Smooth muscle cell (in vitro differentiated cells): ENCODE measurements at regions not wholly inside any gene's neighbourhood (a gene's known extent, or its start where the extent isn't known, plus 50 kb on each side); places are given as distances from the start of the nearest gene placed in this dataset.

Experiments used
- DNase-seq: peaks from one replicate; lab custom pipeline; 2025; ENCODE audit not compliant: unreplicated experiment; lab: John Stamatoyannopoulos, UW
- H2AFZ ChIP-seq: fragments of 200-600 bp; sonication (generic); 2 replicates; pipeline ENCODE4 v1.6.0; 2016; ENCODE audit warnings: antibody characterized with exemption, low read depth, mild to moderate bottlenecking
- H3F3A ChIP-seq: fragments of 200-600 bp; sonication (generic); 2 replicates; pipeline ENCODE4 v1.6.0; 2017; ENCODE audit warnings: antibody characterized with exemption, low read depth
- H3K27ac ChIP-seq: fragments of 200-600 bp; sonication (generic); 2 replicates; pipeline ENCODE4 v1.5.1; 2016; ENCODE audit warnings: low read depth, mild to moderate bottlenecking
- H3K27me3 ChIP-seq: fragments of 200-600 bp; sonication (generic); 2 replicates; pipeline ENCODE4 v1.6.1; 2016; ENCODE audit warnings: low read depth, mild to moderate bottlenecking
- H3K36me3 ChIP-seq: fragments of 200-600 bp; sonication (generic); 2 replicates; pipeline ENCODE4 v1.5.1; 2016; ENCODE audit warnings: low read depth
- H3K4me1 ChIP-seq: fragments of 200-600 bp; sonication (generic); 2 replicates; pipeline ENCODE4 v1.5.1; 2016; ENCODE audit warnings: low read depth
- H3K4me2 ChIP-seq: fragments of 200-600 bp; sonication (generic); 2 replicates; pipeline ENCODE4 v1.6.0; 2016; ENCODE audit warnings: mild to moderate bottlenecking
- H3K4me3 ChIP-seq: fragments of 200-600 bp; sonication (generic); 2 replicates; pipeline ENCODE4 v1.5.1; 2016; ENCODE audit warnings: mild to moderate bottlenecking
- H3K79me2 ChIP-seq: fragments of 200-600 bp; sonication (generic); 2 replicates; pipeline ENCODE4 v1.6.0; 2016; ENCODE audit warnings: low read depth, mild to moderate bottlenecking
- H3K9ac ChIP-seq: fragments of 200-600 bp; sonication (generic); 2 replicates; pipeline ENCODE4 v1.6.0; 2016; ENCODE audit warnings: low read depth
- H3K9me3 ChIP-seq: fragments of 200-600 bp; sonication (generic); replicated peaks from 2 replicates; pipeline ENCODE4 v1.5.1; 2016; ENCODE audit warnings: low read depth
- H4K20me1 ChIP-seq: fragments of 200-600 bp; sonication (generic); 2 replicates; pipeline ENCODE4 v1.6.0; 2016; ENCODE audit warnings: low read depth
- CTCF ChIP-seq: fragments of 200-600 bp; sonication (generic); IDR thresholded peaks from 2 replicates; pipeline ENCODE4 v1.5.1; 2017; ENCODE audit warnings: borderline replicate concordance, mild to moderate bottlenecking, antibody characterized with exemption; ENCODE audit not compliant: insufficient read depth, poor library complexity, severe bottlenecking
- WGBS: methylation state at CpG from one replicate; pipeline ENCODE4 v1.1.7; 2016; ENCODE audit warnings: low lambda C conversion rate; 5-methylcytosine and 5-hydroxymethylcytosine counted together

GRCh38 chr10:29140151-29140550 lies 148.7 kb upstream of the LYZL1 start:
- Histone ChIP-seq H2AFZ (peak overlapping the region; percentile 8), H3K36me3 (no peaks in the 10 kb centered on the region), H3K27ac (peak overlapping the region; percentile 93), H3K27me3 (no peaks in the 10 kb centered on the region), H4K20me1 (no peaks in the 10 kb centered on the region), H3K79me2 (no peaks in the 10 kb centered on the region), H3K4me1 (peaks cover 39% of the 10 kb centered on the region), H3K9ac (no peak overlapping the region), H3K9me3 (no peaks in the 10 kb centered on the region), H3F3A (peaks cover 29% of the 10 kb centered on the region), H3K4me3 (no peak overlapping the region), H3K4me2 (peak overlapping the region; percentile 44)
- no peak for DNase-seq
- no peak for TF ChIP-seq CTCF
- WGBS = 63% methylated on average over 1 of the region's 1 CpG

- 5% methylated on average over 2 of the region's 2 CpGs for WGBS
These were observed 147.9 kb upstream of the LYZL1 start for GRCh38 chr10:29140991-29141390.

GRCh38 chr10:29141761-29142160 lies 147.1 kb upstream of the LYZL1 start:
- no peaks in the 10 kb centered on the region for H3K9me3 ChIP-seq
- H4K20me1 ChIP-seq = no peaks in the 10 kb centered on the region
- peaks cover 29% of the 10 kb centered on the region for H3F3A ChIP-seq
- DNase-seq = no peak
- H3K36me3 ChIP-seq = no peaks in the 10 kb centered on the region
- H2AFZ ChIP-seq = no peak overlapping the region
- no peaks in the 10 kb centered on the region for H3K79me2 ChIP-seq
- H3K4me2 ChIP-seq = peak overlapping the region; percentile 84
- H3K4me3 ChIP-seq = peak overlapping the region; percentile 37
- H3K27ac ChIP-seq = peak overlapping the region; percentile 93
- peak overlapping the region; percentile 48 for H3K9ac ChIP-seq
- H3K27me3 ChIP-seq = no peaks in the 10 kb centered on the region
- peaks cover 35% of the 10 kb centered on the region for H3K4me1 ChIP-seq
- TF ChIP-seq CTCF = no peak

More at GRCh38 chr10:29140991-29141390, 147.9 kb upstream of the LYZL1 start:
- peaks cover 35% of the 10 kb centered on the region for H3K4me1 ChIP-seq
- H3K27ac ChIP-seq = peak overlapping the region; percentile 93
- DNase-seq = no peak
- no peaks in the 10 kb centered on the region for H3K27me3 ChIP-seq
- no peak for TF ChIP-seq CTCF
- peaks cover 29% of the 10 kb centered on the region for H3F3A ChIP-seq
- no peaks in the 10 kb centered on the region for H4K20me1 ChIP-seq
- peak overlapping the region; percentile 84 for H3K4me2 ChIP-seq
- H3K9ac ChIP-seq = peak overlapping the region; percentile 48
- H3K4me3 ChIP-seq = no peak overlapping the region
- no peaks in the 10 kb centered on the region for H3K36me3 ChIP-seq
- no peaks in the 10 kb centered on the region for H3K79me2 ChIP-seq
- no peaks in the 10 kb centered on the region for H3K9me3 ChIP-seq
- H2AFZ ChIP-seq = peak overlapping the region; percentile 35

GRCh38 chr10:29142516-29143314 lies 146.2 kb upstream of the LYZL1 start:
- Histone ChIP-seq H3K9ac (peak overlapping the region; percentile 48), H3K4me2 (peak overlapping the region; percentile 84), H3K9me3 (no peaks in the 10 kb centered on the region), H4K20me1 (no peaks in the 10 kb centered on the region), H3K4me1 (peaks cover 35% of the 10 kb centered on the region), H3K79me2 (no peaks in the 10 kb centered on the region), H3K36me3 (no peaks in the 10 kb centered on the region), H3K4me3 (peak overlapping the region; percentile 37), H2AFZ (peak overlapping the region; percentile 66), H3F3A (peaks cover 29% of the 10 kb centered on the region), H3K27me3 (no peaks in the 10 kb centered on the region), H3K27ac (peak overlapping the region; percentile 93)
- 18% methylated on average over 17 of the region's 29 CpGs for WGBS
- peak; percentile 34 for TF ChIP-seq CTCF
- no peak for DNase-seq
